Esophagus squamous epithelium (tissue), 4 donors: ENCODE measurements at regions not wholly inside any gene's neighbourhood (a gene's known extent, or its start where the extent isn't known, plus 50 kb on each side); places are given as distances from the start of the nearest gene placed in this dataset.

Experiments used
- CTCF ChIP-seq, 6 experiments: fragments of 450-650 bp in 4 of 6; fragments of 200-600 bp in 2 of 6; sonication (generic) in 2 of 6; IDR thresholded peaks; one replicate each; pipeline ENCODE4 v1.5.1; 2016 to 2019; ENCODE audit warnings: antibody characterized with exemption in 6 of 6, mild to moderate bottlenecking in 4 of 6, moderate library complexity in 4 of 6
- POLR2A ChIP-seq, 4 donors: fragments of 450-650 bp; IDR thresholded peaks; one replicate each; pipeline ENCODE4 v1.6.1; 2017; ENCODE audit warnings: antibody characterized with exemption in 4 of 4, mild to moderate bottlenecking in 4 of 4, moderate library complexity in 3 of 4

DNA sequence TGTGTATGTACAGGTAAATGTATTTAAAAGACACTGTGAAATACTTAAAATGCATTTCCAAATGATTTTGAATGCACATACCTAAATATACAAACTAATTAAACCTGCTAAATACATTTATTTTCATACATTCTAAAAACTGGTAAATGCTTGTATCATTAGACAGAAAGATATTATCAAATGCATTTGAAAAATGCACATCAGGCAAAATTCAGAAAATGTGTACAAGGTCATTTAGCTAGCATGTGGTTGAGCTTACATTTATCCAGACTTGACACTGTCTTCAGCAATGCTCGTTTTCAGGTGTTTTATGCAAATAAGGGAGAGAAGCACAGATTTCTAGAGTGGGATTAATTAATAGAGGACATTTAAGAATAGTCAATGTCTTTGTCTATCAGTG is 374.2 kb downstream of the SUCLG1 start:
- TF ChIP-seq POLR2A (IDR thresholded peaks at IDR 0.05) (no peak), CTCF (IDR thresholded peaks at IDR 0.05) (no peak)
